ENCODE measurements at regions not wholly inside any gene's neighbourhood (a gene's known extent, or its start where the extent isn't known, plus 50 kb on each side); places are given as distances from the start of the nearest gene placed in this dataset.

DNA sequence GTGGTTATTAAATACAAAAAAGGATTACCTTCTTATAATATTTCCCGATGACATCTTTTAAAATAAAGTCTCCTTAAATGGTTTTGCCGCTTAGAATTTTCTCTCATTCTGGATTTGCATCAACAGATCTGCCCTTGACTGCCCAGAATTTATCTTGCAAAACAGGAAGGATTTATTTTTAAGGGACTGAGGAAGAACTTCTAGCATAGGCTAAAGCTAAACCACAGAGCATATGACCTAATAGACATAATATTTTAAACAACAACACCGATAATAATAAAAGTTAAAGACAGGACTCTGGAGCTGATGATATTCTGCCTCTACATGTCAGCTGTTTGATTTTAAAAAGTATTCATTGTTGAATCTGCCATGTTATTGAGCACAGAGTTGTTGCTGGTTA lies 145.3 kb upstream of the ADCY2 start:
- Histone ChIP-seq H3F3A (ENCODE audit: insufficient read depth, low read length) (no peaks in the 10 kb centered on the region), H3K36me3 (ENCODE audit: insufficient read depth, low read length) (no peaks in the 10 kb centered on the region), H3K4me1 (ENCODE audit: insufficient read depth, low read length, severe bottlenecking) (no peaks in the 10 kb centered on the region), H3K27me3 (ENCODE audit: insufficient read depth, low read length) (no peaks in the 10 kb centered on the region), H3K27ac (ENCODE audit: low read depth, low read length, poor library complexity, severe bottlenecking) (no peak overlapping the region), H2AFZ (ENCODE audit: low read length) (no peak overlapping the region), H3K4me3 (ENCODE audit: low read depth, low read length, poor library complexity, severe bottlenecking) (no peak overlapping the region), H3K4me2 (ENCODE audit: low read length) (no peak overlapping the region), H4K20me1 (ENCODE audit: insufficient read depth, low read length) (no peaks in the 10 kb centered on the region), H3K9me2 (ENCODE audit: low read depth, low read length) (no peaks in the 10 kb centered on the region), H3K79me2 (ENCODE audit: insufficient read depth, low read length) (no peaks in the 10 kb centered on the region), H3K9me3 (ENCODE audit: low read length) (no peaks in the 10 kb centered on the region), H3K9ac (ENCODE audit: low read length) (no peak overlapping the region)
- TF ChIP-seq CTCF (IDR thresholded peaks at IDR 0.05; ENCODE audit: low read length): no peak
- TF ChIP-seq EZH2 (IDR thresholded peaks at IDR 0.05; ENCODE audit: borderline replicate concordance, low read length): no peak

DNA sequence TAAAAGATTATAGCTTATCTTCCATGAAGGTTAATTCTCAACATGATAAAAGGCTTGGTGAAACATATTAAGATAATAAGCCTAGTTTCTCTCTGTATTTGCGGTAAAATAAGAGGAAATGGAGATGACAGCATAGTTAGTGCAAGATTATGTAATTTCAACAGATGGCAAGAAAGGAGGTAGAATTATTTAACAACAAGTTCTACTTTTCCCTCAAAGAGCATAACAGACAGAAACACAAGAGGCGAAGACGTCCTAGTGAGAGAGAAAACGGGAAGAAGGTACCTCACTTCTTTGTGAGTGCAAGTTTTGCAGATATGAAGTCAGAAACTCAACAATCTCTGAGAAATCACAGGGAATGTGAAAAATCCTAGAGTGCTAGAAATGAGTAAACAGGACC lies 144.8 kb upstream of the ADCY2 start:
- Histone ChIP-seq H3K27ac (ENCODE audit: low read depth, low read length, poor library complexity, severe bottlenecking) (no peak overlapping the region), H3K79me2 (ENCODE audit: insufficient read depth, low read length) (no peaks in the 10 kb centered on the region), H2AFZ (ENCODE audit: low read length) (no peak overlapping the region), H3K36me3 (ENCODE audit: insufficient read depth, low read length) (no peaks in the 10 kb centered on the region), H3K9ac (ENCODE audit: low read length) (no peak overlapping the region), H3K4me1 (ENCODE audit: insufficient read depth, low read length, severe bottlenecking) (no peaks in the 10 kb centered on the region), H3K4me2 (ENCODE audit: low read length) (no peak overlapping the region), H3K9me2 (ENCODE audit: low read depth, low read length) (no peaks in the 10 kb centered on the region), H3F3A (ENCODE audit: insufficient read depth, low read length) (no peaks in the 10 kb centered on the region), H3K4me3 (ENCODE audit: low read depth, low read length, poor library complexity, severe bottlenecking) (no peak overlapping the region), H3K9me3 (ENCODE audit: low read length) (no peaks in the 10 kb centered on the region), H4K20me1 (ENCODE audit: insufficient read depth, low read length) (no peaks in the 10 kb centered on the region), H3K27me3 (ENCODE audit: insufficient read depth, low read length) (no peaks in the 10 kb centered on the region)
- TF ChIP-seq EZH2 (IDR thresholded peaks at IDR 0.05; ENCODE audit: borderline replicate concordance, low read length): no peak
- no peak for TF ChIP-seq CTCF (IDR thresholded peaks at IDR 0.05; ENCODE audit: low read length)

GRCh38 chr5:7261049-7261448 lies 134.9 kb upstream of the ADCY2 start:
- Histone ChIP-seq H3F3A (ENCODE audit: insufficient read depth, low read length) (no peaks in the 10 kb centered on the region), H4K20me1 (ENCODE audit: insufficient read depth, low read length) (no peaks in the 10 kb centered on the region), H3K4me2 (ENCODE audit: low read length) (no peak overlapping the region), H3K9me3 (ENCODE audit: low read length) (no peaks in the 10 kb centered on the region), H3K4me1 (ENCODE audit: insufficient read depth, low read length, severe bottlenecking) (no peaks in the 10 kb centered on the region), H3K9ac (ENCODE audit: low read length) (no peak overlapping the region), H3K27ac (ENCODE audit: low read depth, low read length, poor library complexity, severe bottlenecking) (no peak overlapping the region), H3K36me3 (ENCODE audit: insufficient read depth, low read length) (no peaks in the 10 kb centered on the region), H2AFZ (ENCODE audit: low read length) (no peak overlapping the region), H3K9me2 (ENCODE audit: low read depth, low read length) (no peaks in the 10 kb centered on the region), H3K27me3 (ENCODE audit: insufficient read depth, low read length) (no peaks in the 10 kb centered on the region), H3K4me3 (ENCODE audit: low read depth, low read length, poor library complexity, severe bottlenecking) (no peak overlapping the region), H3K79me2 (ENCODE audit: insufficient read depth, low read length) (no peaks in the 10 kb centered on the region)
- TF ChIP-seq EZH2 (IDR thresholded peaks at IDR 0.05; ENCODE audit: borderline replicate concordance, low read length) (no peak), CTCF (IDR thresholded peaks at IDR 0.05; ENCODE audit: low read length) (peak; percentile 61)
